Fibroblast of lung (primary cell): ENCODE measurements at regions not wholly inside any gene's neighbourhood (a gene's known extent, or its start where the extent isn't known, plus 50 kb on each side); places are given as distances from the start of the nearest gene placed in this dataset.
"Not testable (repeated sequence)": the region's sequence is repeated elsewhere in the genome, so short reads cannot be mapped to it uniquely, and the experiment has no call there.

Experiments used
- DNase-seq, 2 donors: peaks; one replicate each; pipeline versions ENCODE4 v3.0.0 to v3.0.0-alpha.2; 2010; ENCODE audit warnings: low read depth in 2 of 2
- H2AFZ ChIP-seq: 2 replicates; pipeline ENCODE4 v1.5.1; 2012; ENCODE audit warnings: low read length, control low read depth, inconsistent platforms
- H3K27ac ChIP-seq: 2 replicates; pipeline ENCODE4 v1.5.1; 2011; ENCODE audit warnings: low read length, control low read depth; ENCODE audit not compliant: insufficient read depth
- H3K27me3 ChIP-seq: 2 replicates; pipeline ENCODE4 v1.5.1; 2011; ENCODE audit warnings: mild to moderate bottlenecking, low read length; ENCODE audit not compliant: control insufficient read depth, insufficient read depth
- H3K36me3 ChIP-seq: 2 replicates; pipeline ENCODE4 v1.5.1; 2011; ENCODE audit warnings: low read length; ENCODE audit not compliant: control insufficient read depth, insufficient read depth
- H3K4me1 ChIP-seq: 2 replicates; pipeline ENCODE4 v1.5.1; 2011; ENCODE audit warnings: low read length; ENCODE audit not compliant: control insufficient read depth, insufficient read depth; ENCODE audit errors: extremely low read depth
- H3K4me2 ChIP-seq: 2 replicates; pipeline ENCODE4 v1.5.1; 2011; ENCODE audit warnings: low read length, control low read depth; ENCODE audit not compliant: insufficient read depth; ENCODE audit errors: extremely low read depth
- H3K4me3 ChIP-seq, 4 experiments: fragments of 200-600 bp in 1 of 4; sonication (generic) in 1 of 4; replicated peaks in 1 of 4; 2 replicates each; pipeline ENCODE4 v1.5.1; 2011 to 2016; ENCODE audit warnings: low read length in 4 of 4, low read depth in 3 of 4, mild to moderate bottlenecking in 3 of 4, control low read depth in 2 of 4, inconsistent platforms in 1 of 4, mixed read lengths in 1 of 4; ENCODE audit not compliant: insufficient read depth in 1 of 4; ENCODE audit errors: control extremely low read depth in 1 of 4
- H3K79me2 ChIP-seq: 2 replicates; pipeline ENCODE4 v1.5.1; 2012; ENCODE audit warnings: mild to moderate bottlenecking, low read length, inconsistent platforms; ENCODE audit not compliant: control insufficient read depth, insufficient read depth
- H3K9ac ChIP-seq: 2 replicates; pipeline ENCODE4 v1.5.1; 2011; ENCODE audit warnings: mild to moderate bottlenecking, low read length, control low read depth; ENCODE audit not compliant: insufficient read depth
- H3K9me3 ChIP-seq: 2 replicates; pipeline ENCODE4 v1.5.1; 2012; ENCODE audit warnings: low read depth, low read length; ENCODE audit not compliant: control insufficient read depth, insufficient read depth
- H4K20me1 ChIP-seq: 2 replicates; pipeline ENCODE4 v1.5.1; 2011; ENCODE audit warnings: low read length; ENCODE audit not compliant: control insufficient read depth, insufficient read depth; ENCODE audit errors: extremely low read depth
- EZH2 ChIP-seq: IDR thresholded peaks from 2 replicates; pipeline ENCODE4 v1.5.1; 2012; ENCODE audit warnings: low read length, control low read depth, mild to moderate bottlenecking; ENCODE audit errors: missing control alignments
- TF ChIP-seq, protein P1 (sequence below), 2 donors: IDR thresholded peaks in 1 of 2; conservative IDR thresholded peaks in 1 of 2; 1 replicate in 1 of 2; 2 replicates in 1 of 2; pipeline ENCODE4 v1.5.1; 2011 to 2012; ENCODE audit warnings: low read length in 2 of 2, control low read depth in 1 of 2, inconsistent platforms in 1 of 2, low read depth in 1 of 2, mild to moderate bottlenecking in 1 of 2

GRCh38 chr6:62980724-62981123, 230.5 kb upstream of the FKBP1C start:
- Histone ChIP-seq H3K79me2 (no peaks in the 10 kb centered on the region), H3K4me3 (no peak overlapping the region), H3K27ac (no peak overlapping the region), H3K9me3 (no peaks in the 10 kb centered on the region), H4K20me1 (no peaks in the 10 kb centered on the region), H3K4me2 (no peak overlapping the region), H3K4me1 (no peaks in the 10 kb centered on the region), H2AFZ (no peak overlapping the region), H3K9ac (no peak overlapping the region), H3K27me3 (no peaks in the 10 kb centered on the region), H3K36me3 (no peaks in the 10 kb centered on the region)
- DNase-seq, result no peak
- TF ChIP-seq EZH2, result no peak
- TF ChIP-seq, protein P1, sequence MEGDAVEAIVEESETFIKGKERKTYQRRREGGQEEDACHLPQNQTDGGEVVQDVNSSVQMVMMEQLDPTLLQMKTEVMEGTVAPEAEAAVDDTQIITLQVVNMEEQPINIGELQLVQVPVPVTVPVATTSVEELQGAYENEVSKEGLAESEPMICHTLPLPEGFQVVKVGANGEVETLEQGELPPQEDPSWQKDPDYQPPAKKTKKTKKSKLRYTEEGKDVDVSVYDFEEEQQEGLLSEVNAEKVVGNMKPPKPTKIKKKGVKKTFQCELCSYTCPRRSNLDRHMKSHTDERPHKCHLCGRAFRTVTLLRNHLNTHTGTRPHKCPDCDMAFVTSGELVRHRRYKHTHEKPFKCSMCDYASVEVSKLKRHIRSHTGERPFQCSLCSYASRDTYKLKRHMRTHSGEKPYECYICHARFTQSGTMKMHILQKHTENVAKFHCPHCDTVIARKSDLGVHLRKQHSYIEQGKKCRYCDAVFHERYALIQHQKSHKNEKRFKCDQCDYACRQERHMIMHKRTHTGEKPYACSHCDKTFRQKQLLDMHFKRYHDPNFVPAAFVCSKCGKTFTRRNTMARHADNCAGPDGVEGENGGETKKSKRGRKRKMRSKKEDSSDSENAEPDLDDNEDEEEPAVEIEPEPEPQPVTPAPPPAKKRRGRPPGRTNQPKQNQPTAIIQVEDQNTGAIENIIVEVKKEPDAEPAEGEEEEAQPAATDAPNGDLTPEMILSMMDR (conservative IDR thresholded peaks at IDR 0.05 in 1 of 2, IDR thresholded peaks at IDR 0.05 in 1 of 2; ENCODE audit: low read depth in 1 of 2, low read length in 2 of 2), result no peak

- H3K4me3 ChIP-seq, result no peak overlapping the region
Measured at GRCh38 chr6:62982951-62983350, 228.3 kb upstream of the FKBP1C start.

DNA sequence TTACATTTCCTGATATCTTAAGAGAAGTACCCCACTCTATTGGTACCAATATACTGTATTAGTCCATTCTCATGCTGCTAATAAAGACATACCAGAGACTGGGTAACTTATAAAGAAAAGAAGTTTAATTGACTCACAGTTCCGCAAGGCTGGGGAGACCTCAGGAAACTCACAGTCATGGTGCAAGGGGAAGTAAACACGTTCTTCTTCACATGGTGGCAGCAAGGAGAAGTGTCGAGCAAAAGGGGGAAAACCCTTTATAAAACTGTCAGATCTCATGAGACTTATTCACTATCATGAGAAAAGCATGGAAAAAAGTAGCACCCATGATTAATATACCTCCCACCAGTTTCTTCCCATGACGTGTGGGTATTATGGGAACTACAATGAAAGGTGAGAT, 219.6 kb upstream of the FKBP1C start:
- not testable (repeated sequence) for H4K20me1 ChIP-seq, H3K4me2 ChIP-seq, H3K27me3 ChIP-seq, H3K9ac ChIP-seq, DNase-seq, H3K79me2 ChIP-seq, H3K4me1 ChIP-seq, H3K9me3 ChIP-seq, H3K27ac ChIP-seq, H2AFZ ChIP-seq, H3K4me3 ChIP-seq, H3K36me3 ChIP-seq

More at GRCh38 chr6:62982951-62983350, 228.3 kb upstream of the FKBP1C start:
- H3K36me3 ChIP-seq, result no peaks in the 10 kb centered on the region
- H3K4me1 ChIP-seq, result no peaks in the 10 kb centered on the region
- H3K79me2 ChIP-seq, result no peaks in the 10 kb centered on the region
- no peaks in the 10 kb centered on the region for H4K20me1 ChIP-seq
- no peak overlapping the region for H3K27ac ChIP-seq
- no peaks in the 10 kb centered on the region for H3K9me3 ChIP-seq
- no peak overlapping the region for H2AFZ ChIP-seq
- H3K9ac ChIP-seq, result no peak overlapping the region
- no peak for TF ChIP-seq EZH2
- TF ChIP-seq, protein P1 (conservative IDR thresholded peaks at IDR 0.05 in 1 of 2, IDR thresholded peaks at IDR 0.05 in 1 of 2; ENCODE audit: low read depth in 1 of 2, low read length in 2 of 2), result no peak
- H3K27me3 ChIP-seq, result no peaks in the 10 kb centered on the region
- no peak overlapping the region for H3K4me2 ChIP-seq
- DNase-seq, result no peak
